ENCODE measurements at regions not wholly inside any gene's neighbourhood (a gene's known extent, or its start where the extent isn't known, plus 50 kb on each side); places are given as distances from the start of the nearest gene placed in this dataset.
"Not testable (repeated sequence)": the region's sequence is repeated elsewhere in the genome, so short reads cannot be mapped to it uniquely, and the experiment has no call there.

GRCh38 chr13:38415233-38415632 is 65.6 kb downstream of the UFM1 start:
- DNase-seq: peak; percentile 14

DNA sequence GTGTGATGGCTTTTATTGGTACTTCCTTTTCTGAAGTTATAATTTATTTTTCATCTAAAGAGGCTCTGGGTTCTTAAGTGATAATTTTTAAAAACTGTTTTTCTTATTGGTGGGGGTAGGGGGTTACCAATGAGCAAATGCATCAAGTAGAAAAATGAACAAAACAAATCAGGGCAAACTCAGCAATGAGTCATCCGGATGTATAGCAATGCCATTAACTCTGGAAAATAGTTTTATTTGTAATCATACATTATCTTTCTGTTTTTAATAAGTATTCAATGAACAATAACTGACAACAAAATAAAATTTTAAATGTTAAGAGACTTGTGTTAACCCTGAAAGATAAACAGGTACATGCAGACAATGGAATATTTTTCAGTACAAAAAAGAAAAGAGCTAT is 67.6 kb downstream of the UFM1 start:
- DNase-seq: no peak

DNA sequence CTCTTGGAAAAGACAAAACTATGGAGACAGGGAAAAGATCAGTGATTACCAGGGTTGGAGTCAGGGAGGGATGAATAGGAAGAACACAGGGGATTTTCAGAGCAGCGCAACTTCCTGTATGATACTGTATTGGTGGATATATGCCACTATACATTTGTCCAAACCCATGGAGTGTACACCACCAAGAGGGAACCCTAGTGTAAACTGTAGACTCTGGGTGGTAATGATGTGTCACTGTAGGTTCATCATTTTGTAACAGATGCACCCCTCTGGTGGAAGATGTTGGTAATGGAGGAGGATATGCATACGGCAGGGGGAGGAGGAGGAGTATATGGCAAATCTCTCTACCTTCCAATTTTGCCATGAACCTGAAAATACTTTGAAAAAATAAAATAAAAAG is 68.1 kb downstream of the UFM1 start:
- DNase-seq: peak; percentile 8

DNA sequence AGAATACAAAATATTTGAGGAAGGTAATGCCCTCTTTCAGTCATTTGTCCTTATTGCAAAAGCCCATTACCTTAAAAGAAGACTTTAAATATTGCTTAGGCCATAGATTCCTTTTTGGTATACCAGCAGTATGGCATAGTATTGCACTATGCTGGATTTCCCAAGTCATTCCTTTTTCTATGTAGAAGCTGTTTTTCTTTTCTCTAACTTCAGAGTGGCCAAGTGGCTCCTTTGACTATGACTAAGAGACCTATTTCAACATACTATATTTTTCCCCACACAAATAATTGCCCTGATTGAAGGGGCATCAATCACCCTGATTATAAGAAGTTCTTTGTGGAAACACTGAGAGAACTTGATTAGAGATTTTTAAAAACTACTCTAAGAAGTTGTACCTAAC is 68.6 kb downstream of the UFM1 start:
- no peak for DNase-seq

DNA sequence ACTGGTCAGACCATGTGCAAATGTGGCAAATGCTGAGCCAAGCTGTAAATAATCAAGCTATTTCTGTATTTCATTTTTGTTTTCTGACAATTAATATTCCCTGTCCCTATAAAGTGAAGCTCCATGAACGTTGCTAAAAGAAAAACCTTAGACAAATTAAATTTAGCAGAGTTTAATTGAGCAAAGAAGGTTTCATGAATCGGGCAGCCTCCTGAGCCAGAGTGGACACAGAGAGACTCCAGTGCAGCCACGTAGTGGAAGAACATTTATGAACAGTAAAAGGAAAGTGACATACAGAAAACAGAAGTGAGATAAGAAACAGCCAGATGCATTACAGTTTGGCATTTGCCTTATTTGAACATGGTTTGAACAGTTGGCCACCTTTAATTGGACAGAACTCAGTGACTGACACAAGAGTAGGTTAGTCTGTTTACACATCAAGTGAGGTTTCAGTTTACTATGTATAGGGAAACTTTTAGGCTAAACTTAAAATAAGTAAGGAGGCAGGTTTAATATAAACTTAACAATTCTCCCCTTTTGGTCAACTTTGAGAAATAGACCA is 69.7 kb downstream of the UFM1 start:
- no peak for DNase-seq

DNA sequence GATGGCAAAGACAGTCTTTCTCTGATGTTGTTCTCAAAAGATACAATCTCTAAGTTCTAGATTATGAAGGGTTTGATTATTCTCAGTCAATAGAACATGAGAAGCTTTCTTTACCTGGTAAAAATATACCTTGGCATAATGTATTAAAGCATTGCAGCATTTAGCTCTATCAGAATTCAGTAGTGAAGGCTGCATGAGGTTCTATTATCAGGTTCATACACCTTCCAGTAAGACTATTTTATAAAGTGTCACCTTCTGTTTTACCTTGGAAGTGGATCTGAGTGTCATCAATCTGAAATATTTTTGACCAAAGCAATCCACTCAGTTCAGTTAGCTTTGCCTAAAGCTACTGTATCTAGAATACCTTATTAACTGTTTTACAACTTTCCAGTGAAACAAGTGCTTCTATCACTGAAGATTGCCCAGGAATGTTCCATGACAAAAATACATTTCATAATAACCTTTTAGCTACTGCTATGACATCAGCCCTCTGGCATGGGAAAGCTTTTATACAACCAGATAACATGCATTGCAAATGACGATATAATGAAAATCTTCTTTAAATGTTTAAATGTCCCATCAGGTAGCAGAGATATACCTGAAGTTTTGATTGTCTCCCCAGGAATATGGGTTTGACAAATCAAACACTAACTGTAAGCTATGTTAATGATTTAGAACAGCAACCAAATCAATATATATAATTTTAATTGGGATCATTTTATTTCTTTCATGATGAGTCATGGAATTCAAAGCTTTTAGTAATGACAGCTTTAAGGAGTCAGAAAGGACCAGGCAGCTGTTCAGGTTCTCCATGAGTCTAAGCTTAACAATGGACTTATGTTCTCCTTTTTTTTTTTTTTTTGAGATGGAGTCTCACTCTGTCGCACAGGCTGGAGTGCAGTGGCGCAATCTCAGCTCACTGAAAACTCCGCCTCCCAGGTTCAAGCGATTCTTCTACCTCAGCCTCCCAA is 72.2 kb downstream of the UFM1 start:
- DNase-seq: no peak

DNA sequence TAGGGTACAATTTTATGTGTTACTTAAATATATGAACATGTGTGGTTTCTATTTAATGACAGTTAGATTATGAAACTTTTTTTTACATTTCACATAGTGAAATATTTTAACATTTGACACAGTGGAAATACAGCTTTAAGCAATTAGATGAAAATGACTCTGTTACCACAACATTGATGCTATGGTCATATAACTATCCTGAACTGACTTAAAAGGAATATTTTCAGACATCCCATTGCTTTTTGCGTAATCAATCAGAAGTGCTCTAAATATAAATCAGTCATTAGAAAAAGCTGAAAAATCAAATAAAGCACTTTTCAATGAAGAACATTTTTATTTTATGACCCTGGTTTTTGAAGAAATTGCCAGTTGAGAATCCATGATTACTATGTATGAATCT is 80.3 kb downstream of the UFM1 start:
- no peak for DNase-seq

- no peak for DNase-seq
These were observed 81.1 kb downstream of the UFM1 start for GRCh38 chr13:38430796-38431195.

GRCh38 chr13:38440666-38441065 is 91.0 kb downstream of the UFM1 start:
- no peak for DNase-seq

GRCh38 chr13:38444904-38445303 is 95.3 kb downstream of the UFM1 start:
- DNase-seq: no peak

GRCh38 chr13:38452656-38453055 is 103.0 kb downstream of the UFM1 start:
- DNase-seq: no peak

DNA sequence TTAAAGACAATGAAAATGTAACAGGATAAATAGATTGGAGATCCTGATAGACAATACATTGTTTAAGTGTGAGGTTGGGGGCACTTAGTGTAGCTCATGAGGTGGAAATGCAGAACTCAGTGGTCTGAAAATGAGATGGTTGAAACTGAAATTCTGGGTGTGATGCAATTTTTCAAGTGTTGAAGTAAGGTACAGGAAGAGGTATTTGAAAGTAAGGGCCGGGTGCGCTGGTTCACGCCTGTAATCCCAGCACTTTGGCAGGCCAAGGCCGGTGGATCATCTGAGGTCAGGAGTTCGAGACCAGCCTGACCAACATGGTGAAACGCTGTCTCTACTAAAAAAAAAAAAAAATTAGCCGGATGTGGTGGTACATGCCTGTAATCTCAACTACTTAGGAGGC is 113.0 kb downstream of the UFM1 start:
- no peak for DNase-seq

GRCh38 chr13:38463048-38463447 is 113.4 kb downstream of the UFM1 start:
- DNase-seq: no peak

DNA sequence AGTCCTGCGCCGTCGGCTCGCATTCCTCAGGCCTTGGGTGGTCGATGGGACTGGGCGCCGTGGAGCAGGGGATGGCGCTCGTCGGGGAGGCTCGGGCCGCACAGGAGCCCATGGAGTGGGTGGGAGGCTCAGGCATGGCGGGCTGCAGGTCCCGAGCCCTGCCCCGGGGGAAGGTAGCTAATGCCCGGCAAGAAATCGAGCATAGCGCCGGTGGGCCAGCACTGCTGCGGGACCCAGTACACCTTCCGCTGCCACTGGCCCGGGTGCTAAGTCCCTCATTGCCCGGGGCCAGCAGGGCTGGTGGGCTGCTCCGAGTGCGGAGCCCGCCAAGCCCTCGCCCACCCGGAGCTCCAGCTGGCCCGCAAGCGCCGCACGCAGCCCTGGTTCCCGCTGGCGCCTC is 122.8 kb downstream of the UFM1 start:
- DNase-seq: not testable (repeated sequence)

DNA sequence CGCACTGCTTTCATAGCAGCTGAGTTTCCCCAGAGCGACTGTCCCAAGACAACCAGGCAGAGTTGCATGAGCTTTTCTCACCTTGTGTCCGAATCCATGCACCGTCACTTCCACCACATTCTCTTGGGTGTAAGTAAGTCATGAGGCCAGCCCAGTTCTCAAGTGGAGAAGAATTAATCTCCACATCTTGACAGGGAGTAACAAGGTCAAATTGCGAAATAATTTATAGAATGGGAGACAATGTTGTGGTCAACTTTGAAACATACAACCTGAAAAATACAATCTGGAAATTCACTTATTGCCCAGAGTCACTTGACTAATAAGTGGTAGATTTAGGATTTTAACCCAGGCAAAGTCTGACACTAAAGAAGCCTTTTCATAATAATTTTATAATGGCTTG is 123.7 kb downstream of the UFM1 start:
- DNase-seq: no peak

DNA sequence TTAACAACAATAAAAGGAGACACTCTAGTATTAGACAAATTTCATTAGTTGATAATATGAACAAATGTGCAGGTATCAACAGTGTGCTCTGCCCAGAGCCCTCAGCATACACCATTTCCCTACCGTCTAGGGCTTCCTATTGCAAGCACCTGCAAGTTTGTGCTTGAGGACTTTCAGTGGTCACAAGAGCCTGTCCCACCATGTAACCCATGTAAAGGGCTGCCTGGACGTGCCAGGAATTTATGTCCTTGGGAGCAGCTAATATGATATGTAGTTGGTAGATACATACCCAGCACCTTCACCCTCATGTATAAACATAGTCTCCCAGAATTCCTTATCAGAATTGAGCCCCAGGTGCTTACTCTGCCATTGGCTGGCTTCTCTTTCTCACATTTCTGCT is 128.0 kb downstream of the UFM1 start:
- no peak for DNase-seq

DNA sequence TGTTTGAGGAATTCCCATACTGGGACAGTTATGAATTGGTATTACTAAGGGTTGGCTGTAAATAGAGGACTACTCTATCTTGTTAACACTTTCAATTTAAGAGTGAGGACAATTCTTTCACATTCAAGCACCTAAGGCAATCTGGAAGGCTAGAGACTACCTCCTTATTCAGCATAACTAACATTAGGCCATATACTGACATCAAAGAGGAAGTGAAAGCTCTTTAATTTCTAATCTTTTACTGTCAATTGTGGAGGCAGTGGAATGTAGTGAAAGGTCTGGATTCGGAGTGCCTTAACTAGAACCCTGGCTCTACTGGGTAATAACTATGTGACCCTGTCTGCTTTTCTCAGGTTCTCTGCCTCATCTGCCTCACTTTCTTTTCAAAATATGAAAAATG is 134.0 kb downstream of the UFM1 start:
- peak; percentile 19 for DNase-seq

DNA sequence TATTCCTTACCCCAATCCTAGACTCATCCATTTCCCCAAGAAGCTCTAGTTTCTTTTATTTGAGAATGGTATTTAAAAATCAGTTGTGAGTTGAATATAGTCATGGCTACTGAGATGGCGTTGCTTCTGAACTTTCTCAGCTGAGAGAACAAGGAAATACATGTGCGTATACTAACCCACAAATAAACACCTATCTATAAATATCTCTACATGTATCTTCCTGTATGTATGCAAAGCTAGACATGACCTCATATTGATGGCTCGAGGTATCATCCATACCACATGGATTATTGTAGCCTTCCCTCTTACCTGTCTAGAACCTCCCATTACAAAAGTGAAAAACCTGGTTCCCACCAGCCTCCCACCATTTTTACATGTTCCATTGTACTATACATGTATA is 141.0 kb downstream of the UFM1 start:
- DNase-seq: no peak

DNA sequence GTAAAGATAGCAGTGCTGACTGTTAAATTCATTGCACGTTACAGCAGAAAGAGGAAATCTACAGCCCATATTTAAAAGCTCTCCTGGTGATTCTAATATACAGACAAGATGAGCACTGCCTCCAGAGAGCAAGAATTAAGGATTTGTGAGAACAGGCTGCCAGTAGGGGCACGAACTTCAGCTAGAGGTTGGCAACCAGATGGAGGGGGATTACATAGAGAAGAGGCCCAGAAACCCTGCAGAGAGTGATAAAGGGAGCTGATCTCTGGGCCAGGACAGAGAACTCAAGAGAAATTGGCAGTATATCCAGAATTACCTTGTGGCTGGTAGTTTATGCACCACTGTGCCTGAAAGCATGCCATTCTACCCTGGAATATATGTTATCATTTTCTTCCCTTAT is 144.8 kb downstream of the UFM1 start:
- no peak for DNase-seq

- DNase-seq: no peak
These were observed 147.3 kb downstream of the UFM1 start for GRCh38 chr13:38496917-38497316.

GRCh38 chr13:38498271-38498670 is 148.6 kb downstream of the UFM1 start:
- no peak for DNase-seq

DNA sequence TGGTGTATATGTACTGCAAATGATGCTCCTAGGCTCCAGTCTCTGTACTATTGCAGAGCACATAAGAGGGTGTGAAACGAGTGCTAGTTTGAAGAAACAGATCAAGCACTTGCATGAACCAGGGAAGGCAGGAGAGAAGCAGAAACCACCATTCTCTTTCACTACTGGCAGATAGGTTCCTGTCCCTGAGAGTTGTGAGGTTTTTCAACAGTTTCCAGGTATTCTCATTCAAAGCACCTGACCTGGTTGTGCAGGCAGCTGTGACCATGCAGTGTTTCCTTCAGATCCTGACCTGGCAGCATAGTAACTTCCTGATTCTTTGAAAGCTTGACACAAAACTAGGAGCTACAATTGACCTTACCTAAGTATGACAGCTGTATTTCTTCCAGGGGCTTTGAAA is 164.9 kb downstream of the UFM1 start:
- DNase-seq: no peak

- DNase-seq: no peak
These were observed 168.5 kb upstream of the FREM2 start for GRCh38 chr13:38518328-38518727.

DNA sequence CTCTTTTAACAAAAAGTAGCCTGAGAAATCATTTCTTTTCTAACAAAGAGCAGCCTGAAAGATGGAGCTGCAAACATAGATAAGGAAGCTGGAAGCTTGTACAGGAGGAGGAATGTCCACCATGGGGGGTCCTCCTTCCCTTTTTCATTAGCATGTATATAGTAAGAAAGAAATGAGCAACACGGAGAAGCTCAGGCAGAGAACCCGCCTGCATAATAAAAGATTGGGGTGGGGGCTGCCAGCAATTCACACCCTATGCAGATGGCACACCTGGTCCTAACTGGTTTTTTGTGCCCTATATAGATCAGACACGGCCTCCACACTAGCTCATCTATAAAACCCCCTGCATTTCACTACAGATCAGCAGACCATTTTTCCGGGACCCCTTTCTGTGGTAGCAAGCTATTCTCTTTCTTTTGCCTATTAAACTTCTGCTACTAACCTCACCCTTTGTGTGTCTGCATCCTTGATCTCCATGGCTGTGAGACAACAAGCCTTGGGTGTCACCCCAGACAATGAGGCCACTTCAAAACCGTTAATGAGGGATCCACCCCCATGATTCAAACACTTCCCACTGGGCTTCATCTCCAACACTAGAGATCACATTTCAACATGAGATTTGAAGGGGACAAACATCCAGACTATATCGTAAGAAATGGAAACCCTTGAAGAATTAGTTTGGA is 167.5 kb upstream of the FREM2 start:
- DNase-seq: no peak
